GM21367 (cell line): ENCODE measurements at regions not wholly inside any gene's neighbourhood (a gene's known extent, or its start where the extent isn't known, plus 50 kb on each side); places are given as distances from the start of the nearest gene placed in this dataset.
"Not testable (repeated sequence)": the region's sequence is repeated elsewhere in the genome, so short reads cannot be mapped to it uniquely, and the experiment has no call there.

ENCODE experiments used
- ATAC-seq: cut with Tn5 transposase; IDR thresholded peaks from one replicate; pipeline ENCODE4 v1.9.1; 2021; ENCODE audit not compliant: unreplicated experiment

DNA sequence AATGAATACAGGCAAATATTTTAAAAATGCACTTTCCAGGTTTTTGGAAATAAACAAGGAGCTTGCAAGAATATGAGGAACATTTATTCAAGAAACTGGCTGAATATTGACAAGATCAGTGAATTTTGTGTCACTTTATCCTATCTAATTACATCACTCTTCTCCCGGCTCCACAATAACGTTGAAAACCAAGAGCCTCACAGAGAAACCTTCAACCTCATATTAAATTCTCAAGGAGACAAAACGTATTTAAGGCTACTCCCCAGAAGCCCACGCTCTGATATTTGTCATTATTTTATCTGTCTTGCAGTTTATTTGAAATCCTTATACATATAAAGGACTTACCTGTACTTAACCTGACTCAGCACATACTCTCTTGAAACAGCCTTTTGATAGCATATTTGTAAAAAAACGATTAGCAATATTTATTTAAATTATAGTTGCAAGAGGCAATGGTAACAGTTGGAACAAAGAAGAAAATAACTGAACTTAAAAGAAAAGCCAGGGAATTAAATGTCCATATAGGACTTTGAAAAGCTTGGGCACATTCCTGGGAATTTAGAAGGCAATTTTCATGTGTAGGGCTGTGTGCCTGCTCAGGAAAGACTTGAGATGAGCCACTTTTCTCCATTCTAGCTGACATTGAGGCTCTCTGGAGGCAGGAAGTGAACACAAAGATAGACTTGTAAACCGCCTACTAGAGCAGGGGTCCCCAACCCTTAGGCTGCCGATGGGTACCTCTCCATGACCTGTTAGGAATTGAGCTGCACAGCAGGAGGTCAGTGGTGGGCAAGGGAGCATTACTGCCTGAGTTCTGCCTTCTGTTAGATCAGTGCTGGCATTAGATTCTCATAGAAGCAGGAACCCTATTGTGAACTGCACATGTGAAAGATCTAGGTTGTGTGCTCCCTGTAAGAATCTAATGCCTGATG is 636.4 kb downstream of the SLC16A7 start:
- ATAC-seq, result no peak

GRCh38 chr12:60234611-60235195 is 638.9 kb downstream of the SLC16A7 start:
- ATAC-seq, result not testable (repeated sequence)

- ATAC-seq, result no peak
Observed at GRCh38 chr12:60235261-60235660, 639.4 kb downstream of the SLC16A7 start.

- not testable (repeated sequence) for ATAC-seq
Observed at GRCh38 chr12:60236416-60236815, 640.6 kb downstream of the SLC16A7 start.

DNA sequence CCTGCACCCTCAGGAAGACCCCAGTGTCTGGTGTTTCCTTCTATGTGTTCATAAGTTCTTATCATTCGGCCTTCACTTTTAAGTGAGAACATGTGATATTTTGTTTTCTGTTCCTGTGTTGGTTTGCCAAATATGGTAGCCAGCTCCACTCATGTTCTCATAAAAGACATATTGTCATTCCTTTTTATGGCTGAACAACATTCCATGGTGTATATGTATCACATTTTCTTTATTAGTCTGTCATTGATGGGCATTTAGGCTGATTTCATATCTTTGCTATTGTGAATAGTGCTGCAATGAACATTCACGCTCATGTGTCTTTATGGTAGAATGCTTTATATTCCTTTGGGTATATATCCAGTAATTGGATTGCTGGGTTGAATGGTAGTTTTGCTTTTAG is 645.1 kb downstream of the SLC16A7 start:
- ATAC-seq, result no peak

GRCh38 chr12:60251091-60251490 is 655.3 kb downstream of the SLC16A7 start:
- no peak for ATAC-seq

- no peak for ATAC-seq
Observed at GRCh38 chr12:60252359-60253096, 656.7 kb downstream of the SLC16A7 start.

- no peak for ATAC-seq
Observed at GRCh38 chr12:60255044-60255443, 659.2 kb downstream of the SLC16A7 start.

DNA sequence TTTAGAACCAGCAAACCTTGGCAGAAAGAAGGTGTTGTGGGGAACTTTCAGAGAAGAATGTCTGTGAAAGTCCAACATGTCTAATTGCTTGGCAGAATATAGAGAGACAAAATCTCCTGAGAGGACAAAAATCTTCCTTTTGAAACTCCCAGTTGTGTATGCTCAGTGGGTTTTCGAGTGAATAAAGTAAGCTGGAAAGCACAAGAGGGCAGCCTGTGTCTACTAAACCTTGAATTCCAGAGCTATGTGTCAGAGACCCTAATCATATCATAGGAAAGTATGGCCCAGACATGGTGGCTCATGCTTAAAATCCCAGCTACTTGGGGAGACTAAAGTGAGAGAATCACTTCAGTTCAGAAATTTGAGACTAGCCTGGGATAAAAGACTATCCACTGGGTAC is 661.2 kb downstream of the SLC16A7 start:
- ATAC-seq, result no peak

- ATAC-seq, result no peak
Observed at GRCh38 chr12:60259225-60259624, 663.4 kb downstream of the SLC16A7 start.

- no peak for ATAC-seq
Observed at GRCh38 chr12:60262378-60262777, 666.5 kb downstream of the SLC16A7 start.

- ATAC-seq, result no peak
Observed at GRCh38 chr12:60263161-60263560, 667.3 kb downstream of the SLC16A7 start.

GRCh38 chr12:60263836-60264493 is 668.1 kb downstream of the SLC16A7 start:
- ATAC-seq, result no peak

DNA sequence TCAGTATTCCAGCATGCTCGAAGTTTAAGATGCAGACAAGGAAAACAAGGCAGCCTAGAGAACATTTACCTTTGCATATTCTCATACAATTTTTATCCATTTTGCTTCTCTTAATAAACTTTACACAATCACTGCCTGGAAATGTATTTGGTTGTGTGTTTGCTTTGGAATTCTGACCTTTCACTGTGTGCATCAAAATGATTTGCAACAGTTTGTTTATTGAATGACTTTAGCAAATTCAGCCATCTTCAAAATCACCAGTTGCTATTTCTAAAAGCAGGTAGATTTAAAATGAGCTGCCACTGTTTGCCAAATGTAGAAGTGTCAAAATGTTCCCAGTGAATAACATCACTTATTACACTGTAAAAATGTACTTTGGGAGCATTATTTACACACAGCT is 669.9 kb downstream of the SLC16A7 start:
- ATAC-seq, result no peak

- ATAC-seq, result no peak
Observed at GRCh38 chr12:60266381-60266852, 670.6 kb downstream of the SLC16A7 start.

DNA sequence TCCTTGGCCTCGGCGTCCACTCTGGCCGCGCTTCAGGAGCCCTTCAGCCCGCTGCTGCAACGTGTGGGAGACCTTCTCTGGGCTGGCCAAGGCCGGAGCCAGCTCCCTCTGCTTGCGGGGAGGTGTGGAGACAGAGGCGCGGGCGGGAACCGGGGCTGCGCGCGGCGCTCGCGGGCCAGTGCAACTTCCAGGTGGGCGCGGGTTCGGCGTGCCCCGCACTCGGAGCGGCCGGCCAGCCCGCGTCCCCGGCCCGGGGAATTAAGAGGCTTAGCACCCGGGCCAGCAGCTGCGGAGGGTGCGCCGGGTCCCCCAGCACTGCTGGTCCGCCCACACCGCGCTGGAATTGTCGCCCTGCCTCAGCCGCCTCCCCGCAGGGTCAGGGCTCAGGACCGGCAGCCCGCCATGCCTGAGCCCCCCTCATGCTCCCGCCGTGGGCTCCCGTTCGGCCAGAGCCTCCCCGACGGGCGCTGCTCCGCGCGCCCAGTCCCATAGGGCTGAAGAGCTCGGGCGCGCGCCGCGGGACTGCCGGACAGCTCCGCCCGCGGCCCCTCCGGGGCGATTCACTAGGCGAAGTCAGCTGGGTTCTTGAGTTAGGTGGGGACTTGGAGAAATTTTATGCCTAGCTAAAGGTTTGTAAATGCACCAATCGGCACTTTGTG is 673.9 kb downstream of the SLC16A7 start:
- no peak for ATAC-seq

GRCh38 chr12:60271816-60272215 is 676.0 kb downstream of the SLC16A7 start:
- ATAC-seq, result no peak

GRCh38 chr12:60278209-60278608 is 682.4 kb downstream of the SLC16A7 start:
- ATAC-seq, result no peak

GRCh38 chr12:60279221-60279620 is 683.4 kb downstream of the SLC16A7 start:
- ATAC-seq, result no peak

DNA sequence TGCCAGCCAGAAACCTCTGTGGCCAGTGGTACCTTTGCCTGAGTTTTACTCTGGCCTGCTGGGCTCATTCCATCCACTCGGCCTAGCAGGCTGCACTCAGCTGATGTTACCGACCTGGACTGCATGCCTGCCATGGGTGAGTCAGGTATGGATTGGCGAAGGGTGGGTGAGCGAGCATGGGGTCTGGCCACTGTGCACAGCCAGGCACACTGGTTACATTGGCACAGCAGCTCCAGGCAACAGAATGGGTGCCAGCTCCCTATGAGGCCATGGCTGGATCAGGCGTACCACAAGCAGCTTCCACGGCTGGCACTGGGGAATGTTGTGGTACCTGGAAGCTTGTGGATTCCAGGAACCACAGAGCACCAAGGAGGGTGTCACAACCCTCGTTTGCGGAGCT is 685.7 kb downstream of the SLC16A7 start:
- ATAC-seq, result no peak

DNA sequence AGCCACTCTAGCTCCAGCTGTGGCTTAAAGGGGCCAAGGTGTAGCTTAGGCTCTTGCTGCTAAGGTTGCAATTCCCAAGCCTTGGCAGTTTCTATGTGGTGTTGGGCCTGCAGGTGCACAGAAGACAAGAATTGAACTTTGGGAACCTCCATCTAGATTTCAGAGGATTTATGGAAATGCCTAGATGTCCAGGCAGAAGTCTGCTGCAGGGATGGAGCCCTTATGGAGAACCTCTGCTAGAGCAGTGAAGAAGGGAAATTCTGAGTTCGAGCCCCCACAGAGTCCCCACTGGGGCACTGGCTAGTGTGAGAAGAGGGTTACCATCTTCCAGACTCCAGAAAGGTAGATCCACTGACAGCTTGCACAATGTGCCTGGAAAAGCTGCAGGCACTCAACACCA is 694.7 kb downstream of the SLC16A7 start:
- no peak for ATAC-seq
